Esophagus squamous epithelium (tissue), 4 donors: ENCODE measurements at regions not wholly inside any gene's neighbourhood (a gene's known extent, or its start where the extent isn't known, plus 50 kb on each side); places are given as distances from the start of the nearest gene placed in this dataset.
"Not testable (repeated sequence)": the region's sequence is repeated elsewhere in the genome, so short reads cannot be mapped to it uniquely, and the experiment has no call there.

Source experiments
- CTCF ChIP-seq, 6 experiments: fragments of 450-650 bp in 4 of 6; fragments of 200-600 bp in 2 of 6; sonication (generic) in 2 of 6; IDR thresholded peaks; one replicate each; pipeline ENCODE4 v1.5.1; 2016 to 2019; ENCODE audit warnings: antibody characterized with exemption in 6 of 6, mild to moderate bottlenecking in 4 of 6, moderate library complexity in 4 of 6
- POLR2A ChIP-seq, 4 donors: fragments of 450-650 bp; IDR thresholded peaks; one replicate each; pipeline ENCODE4 v1.6.1; 2017; ENCODE audit warnings: antibody characterized with exemption in 4 of 4, mild to moderate bottlenecking in 4 of 4, moderate library complexity in 3 of 4

- not testable (repeated sequence) for TF ChIP-seq CTCF, POLR2A (IDR thresholded peaks at IDR 0.05)
Measured at GRCh38 chr2:87396551-87397265, 351.2 kb upstream of the PLGLB2 start.
